SK-N-SH (cell line): ENCODE measurements at regions not wholly inside any gene's neighbourhood (a gene's known extent, or its start where the extent isn't known, plus 50 kb on each side); places are given as distances from the start of the nearest gene placed in this dataset.

ENCODE experiments used
- CTCF ChIP-seq: fragments of 200-600 bp; sonication (generic); IDR thresholded peaks from 2 replicates; pipeline ENCODE4 v1.6.1; 2017; ENCODE audit warnings: antibody characterized with exemption, mild to moderate bottlenecking, moderate library complexity
- EZH2phosphoT487 ChIP-seq: fragments of 200-600 bp; sonication (generic); IDR thresholded peaks from 2 replicates; pipeline ENCODE4 v1.6.1; 2017; ENCODE audit warnings: low read depth, mixed run types, mild to moderate bottlenecking, antibody characterized with exemption, moderate library complexity, borderline replicate concordance
- FOSL2 ChIP-seq: IDR thresholded peaks from 2 replicates; pipeline ENCODE4 v1.4.0; 2012; ENCODE audit warnings: low read depth, mild to moderate bottlenecking, moderate library complexity, borderline replicate concordance
- FOXM1 ChIP-seq: IDR thresholded peaks from 2 replicates; pipeline ENCODE4 v1.4.0; 2012; ENCODE audit warnings: low read depth, mild to moderate bottlenecking
- GATA2 ChIP-seq: sonication (generic); formaldehyde crosslinking; IDR thresholded peaks from 2 replicates; pipeline ENCODE4 v1.5.0; 2020; ENCODE audit warnings: mild to moderate bottlenecking, missing genetic modification reagents
- MAX ChIP-seq: IDR thresholded peaks from 2 replicates; pipeline ENCODE4 v1.4.0; 2012; ENCODE audit warnings: low read depth
- NFIC ChIP-seq: IDR thresholded peaks from 2 replicates; pipeline ENCODE4 v1.4.0; 2012; ENCODE audit warnings: borderline replicate concordance
- PBX3 ChIP-seq: IDR thresholded peaks from 2 replicates; pipeline ENCODE4; 2012
- POLR2AphosphoS5 ChIP-seq: IDR thresholded peaks from 2 replicates; pipeline ENCODE4 v1.6.1; 2012; ENCODE audit warnings: low read depth, low read length
- SIN3A ChIP-seq: IDR thresholded peaks from 2 replicates; pipeline ENCODE4 v1.6.1; 2012; ENCODE audit warnings: low read depth, mild to moderate bottlenecking, low read length, moderate library complexity, borderline replicate concordance
- USF1 ChIP-seq: IDR thresholded peaks from 2 replicates; pipeline ENCODE4 v1.4.0; 2012; ENCODE audit warnings: low read depth, borderline replicate concordance
- USF2 ChIP-seq: fragments of 150-350 bp; IDR thresholded peaks from 2 replicates; pipeline ENCODE4 v1.6.1; 2017; ENCODE audit warnings: antibody characterized with exemption, low read length, low read depth, borderline replicate concordance
- YY1 ChIP-seq: IDR thresholded peaks from 2 replicates; pipeline ENCODE4 v1.4.0; 2012; ENCODE audit warnings: low read depth, mild to moderate bottlenecking

GRCh38 chr17:15031975-15032374, 233.2 kb downstream of the PMP22 start:
- no peak for TF ChIP-seq CTCF
- TF ChIP-seq NFIC = no peak
- TF ChIP-seq GATA2 = no peak
- no peak for TF ChIP-seq EZH2phosphoT487
- no peak for TF ChIP-seq POLR2AphosphoS5
- TF ChIP-seq YY1 = no peak
- TF ChIP-seq SIN3A = no peak
- TF ChIP-seq USF2 = no peak
- no peak for TF ChIP-seq FOXM1
- no peak for TF ChIP-seq USF1
- TF ChIP-seq MAX = no peak
- no peak for TF ChIP-seq FOSL2
- no peak for TF ChIP-seq PBX3
